ENCODE measurements at regions not wholly inside any gene's neighbourhood (a gene's known extent, or its start where the extent isn't known, plus 50 kb on each side); places are given as distances from the start of the nearest gene placed in this dataset.

DNA sequence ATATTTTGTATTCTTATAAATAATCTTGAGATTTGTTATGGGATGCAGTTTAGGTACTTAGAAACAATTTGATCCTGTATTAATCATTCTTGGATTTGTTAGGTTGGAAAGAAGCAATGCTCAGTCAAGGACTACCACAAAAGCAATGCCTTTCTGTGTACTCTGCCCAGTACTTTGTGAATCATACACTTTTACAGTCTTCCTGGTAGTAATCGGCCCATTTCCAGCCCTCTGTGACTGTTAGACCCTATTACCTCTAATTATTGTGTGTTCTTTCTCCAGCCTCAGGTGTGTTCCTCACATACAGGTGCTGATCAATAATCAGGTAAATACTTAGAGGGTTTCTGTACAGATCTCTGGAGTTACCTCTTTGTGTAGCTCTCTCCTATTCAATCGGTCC lies 609.0 kb downstream of the KCNH5 start:
- 42 to 45% methylated on average over 2 of the region's 2 CpGs for WGBS, 2 donors
- Histone ChIP-seq H3K27ac (no peak overlapping the region), H3K36me3 (no peaks in the 10 kb centered on the region), H3K9me3 (peaks cover 0 to 22% (median 11%) of the 10 kb centered on the region in 4 donors), H3K4me3 (no peak overlapping the region), H3K4me1 (no peaks in the 10 kb centered on the region), H3K27me3 (no peaks in the 10 kb centered on the region)
- no peak for DNase-seq
- TF ChIP-seq POLR2A (IDR thresholded peaks at IDR 0.05) (no peak), POLR2AphosphoS5 (IDR thresholded peaks at IDR 0.05) (no peak), EP300 (IDR thresholded peaks at IDR 0.05) (no peak)
- TF ChIP-seq, protein P1, sequence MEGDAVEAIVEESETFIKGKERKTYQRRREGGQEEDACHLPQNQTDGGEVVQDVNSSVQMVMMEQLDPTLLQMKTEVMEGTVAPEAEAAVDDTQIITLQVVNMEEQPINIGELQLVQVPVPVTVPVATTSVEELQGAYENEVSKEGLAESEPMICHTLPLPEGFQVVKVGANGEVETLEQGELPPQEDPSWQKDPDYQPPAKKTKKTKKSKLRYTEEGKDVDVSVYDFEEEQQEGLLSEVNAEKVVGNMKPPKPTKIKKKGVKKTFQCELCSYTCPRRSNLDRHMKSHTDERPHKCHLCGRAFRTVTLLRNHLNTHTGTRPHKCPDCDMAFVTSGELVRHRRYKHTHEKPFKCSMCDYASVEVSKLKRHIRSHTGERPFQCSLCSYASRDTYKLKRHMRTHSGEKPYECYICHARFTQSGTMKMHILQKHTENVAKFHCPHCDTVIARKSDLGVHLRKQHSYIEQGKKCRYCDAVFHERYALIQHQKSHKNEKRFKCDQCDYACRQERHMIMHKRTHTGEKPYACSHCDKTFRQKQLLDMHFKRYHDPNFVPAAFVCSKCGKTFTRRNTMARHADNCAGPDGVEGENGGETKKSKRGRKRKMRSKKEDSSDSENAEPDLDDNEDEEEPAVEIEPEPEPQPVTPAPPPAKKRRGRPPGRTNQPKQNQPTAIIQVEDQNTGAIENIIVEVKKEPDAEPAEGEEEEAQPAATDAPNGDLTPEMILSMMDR (IDR thresholded peaks at IDR 0.05): no peak
- intact Hi-C loops (cut with DNase I): no loop called here

DNA sequence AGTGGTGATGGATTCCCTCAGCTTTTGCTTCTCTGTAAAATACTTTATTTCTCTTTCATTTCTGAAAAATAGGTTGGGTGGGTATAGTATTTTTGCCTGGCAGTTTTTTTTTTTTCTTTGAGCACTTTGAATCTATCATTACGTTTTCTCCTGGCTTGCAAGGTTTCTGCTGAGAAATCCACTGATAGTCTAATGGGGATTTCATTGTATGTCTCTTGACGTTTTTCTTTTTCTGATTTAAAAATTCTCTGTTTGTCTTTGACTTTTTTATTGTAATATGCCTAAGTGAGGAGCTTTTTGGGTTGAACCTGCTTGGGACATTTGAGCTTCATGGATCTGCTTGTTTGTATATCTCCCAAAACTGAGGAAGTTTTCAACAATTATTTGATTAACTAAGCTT lies 606.0 kb downstream of the KCNH5 start:
- Histone ChIP-seq H3K36me3 (no peaks in the 10 kb centered on the region), H3K4me1 (no peaks in the 10 kb centered on the region), H3K9me3 (peaks cover 0 to 21% (median 5%) of the 10 kb centered on the region in 4 donors), H3K27me3 (no peaks in the 10 kb centered on the region), H3K27ac (no peak overlapping the region), H3K4me3 (no peak overlapping the region)
- intact Hi-C loops (cut with DNase I): no loop called here
- DNase-seq: no peak
- 69% methylated on average over 2 of the region's 2 CpGs for whole genome bisulfite sequencing, 2 donors
- TF ChIP-seq POLR2A (IDR thresholded peaks at IDR 0.05) (no peak), EP300 (IDR thresholded peaks at IDR 0.05) (no peak), POLR2AphosphoS5 (IDR thresholded peaks at IDR 0.05) (no peak)
- TF ChIP-seq, protein P1 (IDR thresholded peaks at IDR 0.05): no peak

DNA sequence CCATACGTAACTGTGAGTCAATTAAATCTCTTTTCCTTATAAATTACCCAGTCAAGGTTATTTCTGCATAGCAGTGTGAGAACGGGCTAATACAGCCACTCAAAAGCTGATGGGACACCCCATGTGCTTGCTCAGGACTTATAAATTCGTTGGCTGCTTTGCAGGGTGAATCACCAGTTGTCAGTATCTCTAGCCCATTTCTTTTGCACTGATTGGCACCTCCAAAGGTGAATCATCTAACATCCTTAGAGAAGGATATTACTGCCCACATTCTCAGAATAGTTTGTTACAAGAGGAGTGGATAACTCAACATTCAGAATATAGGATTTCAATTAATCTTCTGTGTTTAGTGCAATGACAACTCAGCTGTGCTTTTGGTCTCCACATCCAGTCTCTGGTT lies 601.5 kb downstream of the KCNH5 start:
- 54 to 69% methylated on average over 3 of the region's 3 CpGs for WGBS, 2 donors
- TF ChIP-seq, protein P1 (IDR thresholded peaks at IDR 0.05): no peak
- TF ChIP-seq EP300 (IDR thresholded peaks at IDR 0.05): no peak
- no peak for TF ChIP-seq POLR2AphosphoS5 (IDR thresholded peaks at IDR 0.05)
- TF ChIP-seq POLR2A (IDR thresholded peaks at IDR 0.05): no peak
- DNase-seq: no peak
- Histone ChIP-seq H3K4me1 (no peaks in the 10 kb centered on the region), H3K9me3 (peaks cover 0 to 18% (median 3%) of the 10 kb centered on the region in 4 donors), H3K36me3 (no peaks in the 10 kb centered on the region), H3K27ac (no peak overlapping the region), H3K27me3 (no peaks in the 10 kb centered on the region), H3K4me3 (no peak overlapping the region)
- intact Hi-C loops (cut with DNase I): no loop called here

DNA sequence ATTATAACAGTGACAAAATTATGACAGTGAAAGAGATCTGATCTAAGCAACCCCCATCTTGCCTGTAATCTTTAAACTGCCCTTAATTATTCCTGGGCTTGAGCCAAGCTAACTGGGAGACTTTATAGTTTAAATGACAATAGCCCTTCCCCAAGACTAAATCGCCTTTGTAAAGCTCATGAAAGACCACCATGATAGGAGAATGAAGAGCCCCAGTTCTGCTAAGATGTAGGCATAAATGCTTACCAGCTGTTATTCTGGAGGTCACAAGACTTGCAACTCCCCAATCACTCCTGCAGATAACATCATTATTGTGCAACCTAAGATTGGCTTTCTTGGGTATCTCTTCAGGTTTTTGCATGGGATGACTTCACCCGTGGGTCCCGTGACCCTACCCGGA lies 599.7 kb downstream of the KCNH5 start:
- TF ChIP-seq, protein P1 (IDR thresholded peaks at IDR 0.05): no peak
- TF ChIP-seq EP300 (IDR thresholded peaks at IDR 0.05) (no peak), POLR2A (IDR thresholded peaks at IDR 0.05) (no peak), POLR2AphosphoS5 (IDR thresholded peaks at IDR 0.05) (no peak)
- no peaks in the 10 kb centered on the region for H3K27me3 ChIP-seq
- H3K4me1 ChIP-seq: no peaks in the 10 kb centered on the region
- no peak for DNase-seq
- intact Hi-C loops (cut with DNase I): no loop called here
- WGBS, 2 donors: 86 to 88% methylated on average over 4 of the region's 4 CpGs
- no peak overlapping the region for H3K4me3 ChIP-seq
- peaks cover 0 to 14% (median 0%) of the 10 kb centered on the region in 4 donors for H3K9me3 ChIP-seq
- H3K27ac ChIP-seq: no peak overlapping the region
- H3K36me3 ChIP-seq: no peaks in the 10 kb centered on the region

DNA sequence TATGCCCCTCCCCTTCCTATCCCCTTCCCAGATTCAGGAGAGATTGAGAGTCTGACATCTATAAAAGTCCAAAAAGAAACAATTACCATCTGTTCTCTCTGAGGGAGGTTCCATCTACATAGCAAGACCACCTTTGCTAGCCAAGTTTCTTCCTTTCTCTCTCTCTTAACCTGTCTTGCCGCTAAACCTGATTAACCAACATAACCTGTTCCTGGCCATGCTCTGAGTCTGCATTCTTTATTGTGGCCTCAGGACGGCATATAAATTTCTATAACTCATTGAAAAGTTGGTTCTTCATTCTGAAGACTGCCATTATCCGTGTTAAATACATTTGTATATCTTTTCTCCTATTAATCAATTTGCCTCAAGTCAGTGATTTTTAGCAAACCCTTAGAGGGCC lies 594.0 kb downstream of the KCNH5 start:
- TF ChIP-seq POLR2AphosphoS5 (IDR thresholded peaks at IDR 0.05) (no peak), POLR2A (IDR thresholded peaks at IDR 0.05) (no peak), EP300 (IDR thresholded peaks at IDR 0.05) (no peak)
- TF ChIP-seq, protein P1 (IDR thresholded peaks at IDR 0.05): no peak
- peaks cover 0 to 3% (median 0%) of the 10 kb centered on the region in 4 donors for H3K9me3 ChIP-seq
- H3K36me3 ChIP-seq: no peaks in the 10 kb centered on the region
- intact Hi-C loops (cut with DNase I): no loop called here
- no peak overlapping the region for H3K4me3 ChIP-seq
- no peak for DNase-seq
- 80 to 87% methylated on average over 3 of the region's 3 CpGs for WGBS, 2 donors
- H3K27ac ChIP-seq: no peak overlapping the region
- H3K4me1 ChIP-seq: no peaks in the 10 kb centered on the region
- H3K27me3 ChIP-seq: no peaks in the 10 kb centered on the region
